Type B pancreatic cell (in vitro differentiated cells): ENCODE measurements at regions not wholly inside any gene's neighbourhood (a gene's known extent, or its start where the extent isn't known, plus 50 kb on each side); places are given as distances from the start of the nearest gene placed in this dataset.

Experiments
- DNase-seq: peaks from one replicate; pipeline ENCODE4 v3.0.0; 2021; ENCODE audit warnings: mixed read lengths; ENCODE audit not compliant: unreplicated experiment; ENCODE audit errors: extremely low spot score
- H3K27ac Mint-ChIP-seq: 2 replicates; pipeline ENCODE4 v1.8.0; 2021; ENCODE audit warnings: mild to moderate bottlenecking, mixed read lengths
- H3K27me3 Mint-ChIP-seq: 2 replicates; pipeline ENCODE4 v1.8.0; 2021; ENCODE audit warnings: mixed read lengths
- H3K36me3 Mint-ChIP-seq: 2 replicates; pipeline ENCODE4 v1.8.0; 2021; ENCODE audit warnings: mixed read lengths
- H3K4me1 Mint-ChIP-seq: one replicate; pipeline ENCODE4 v1.8.0; 2021; ENCODE audit warnings: mixed read lengths; ENCODE audit not compliant: unreplicated experiment
- H3K4me3 Mint-ChIP-seq: 2 replicates; pipeline ENCODE4 v1.8.0; 2021; ENCODE audit warnings: mild to moderate bottlenecking, mixed read lengths
- H3K9me3 Mint-ChIP-seq: 2 replicates; pipeline ENCODE4 v1.8.0; 2021; ENCODE audit warnings: mixed read lengths
- CTCF ChIP-seq: fragments of 200-600 bp; sonication (generic); conservative IDR thresholded peaks from 2 replicates; pipeline ENCODE4 v1.5.0; 2021; ENCODE audit warnings: antibody characterized with exemption, mild to moderate bottlenecking

GRCh38 chr5:104914536-104915070 is 1352.0 kb upstream of the NUDT12 start:
- Mint-ChIP-seq H3K27ac (no peak overlapping the region), H3K4me1 (peaks cover 16% of the 10 kb centered on the region), H3K27me3 (no peaks in the 10 kb centered on the region), H3K36me3 (no peaks in the 10 kb centered on the region), H3K9me3 (peaks cover 4% of the 10 kb centered on the region), H3K4me3 (no peak overlapping the region)
- no peak for DNase-seq
- TF ChIP-seq CTCF, result no peak

GRCh38 chr5:104913841-104914281 is 1351.3 kb upstream of the NUDT12 start:
- Mint-ChIP-seq H3K27me3 (no peaks in the 10 kb centered on the region), H3K4me1 (peaks cover 18% of the 10 kb centered on the region), H3K9me3 (peaks cover 4% of the 10 kb centered on the region), H3K27ac (no peak overlapping the region), H3K4me3 (no peak overlapping the region), H3K36me3 (no peaks in the 10 kb centered on the region)
- no peak for TF ChIP-seq CTCF
- DNase-seq, result no peak

GRCh38 chr5:104909803-104910202 is 1347.2 kb upstream of the NUDT12 start:
- H3K9me3 Mint-ChIP-seq, result peaks cover 4% of the 10 kb centered on the region
- H3K36me3 Mint-ChIP-seq, result no peaks in the 10 kb centered on the region
- DNase-seq, result no peak
- H3K4me3 Mint-ChIP-seq, result no peak overlapping the region
- TF ChIP-seq CTCF, result no peak
- no peaks in the 10 kb centered on the region for H3K27me3 Mint-ChIP-seq
- H3K27ac Mint-ChIP-seq, result peak overlapping the region; percentile 92
- H3K4me1 Mint-ChIP-seq, result peaks cover 18% of the 10 kb centered on the region

GRCh38 chr5:104904561-104904960 is 1342.0 kb upstream of the NUDT12 start:
- H3K36me3 Mint-ChIP-seq, result no peaks in the 10 kb centered on the region
- H3K4me1 Mint-ChIP-seq, result peaks cover 1% of the 10 kb centered on the region
- no peak overlapping the region for H3K27ac Mint-ChIP-seq
- no peak overlapping the region for H3K4me3 Mint-ChIP-seq
- TF ChIP-seq CTCF, result no peak
- DNase-seq, result no peak
- H3K27me3 Mint-ChIP-seq, result no peaks in the 10 kb centered on the region
- no peaks in the 10 kb centered on the region for H3K9me3 Mint-ChIP-seq

GRCh38 chr5:104903941-104904340 is 1341.4 kb upstream of the NUDT12 start:
- TF ChIP-seq CTCF, result no peak
- Mint-ChIP-seq H3K36me3 (peaks cover 4% of the 10 kb centered on the region), H3K27ac (no peak overlapping the region)

GRCh38 chr5:104891596-104891995 is 1329.0 kb upstream of the NUDT12 start:
- no peak for TF ChIP-seq CTCF
- H3K9me3 Mint-ChIP-seq, result no peaks in the 10 kb centered on the region
- DNase-seq, result no peak
- H3K4me1 Mint-ChIP-seq, result peaks cover 12% of the 10 kb centered on the region
- H3K27ac Mint-ChIP-seq, result no peak overlapping the region
- H3K27me3 Mint-ChIP-seq, result no peaks in the 10 kb centered on the region
- H3K36me3 Mint-ChIP-seq, result no peaks in the 10 kb centered on the region
- H3K4me3 Mint-ChIP-seq, result no peak overlapping the region

More at GRCh38 chr5:104903941-104904340, 1341.4 kb upstream of the NUDT12 start:
- no peaks in the 10 kb centered on the region for H3K4me1 Mint-ChIP-seq
- H3K9me3 Mint-ChIP-seq, result no peaks in the 10 kb centered on the region
- H3K4me3 Mint-ChIP-seq, result no peak overlapping the region
- H3K27me3 Mint-ChIP-seq, result no peaks in the 10 kb centered on the region
- DNase-seq, result no peak
